Astrocyte of the spinal cord (primary cell): ENCODE measurements at regions not wholly inside any gene's neighbourhood (a gene's known extent, or its start where the extent isn't known, plus 50 kb on each side); places are given as distances from the start of the nearest gene placed in this dataset.

Experiments
- DNase-seq: peaks from one replicate; pipeline ENCODE4 v3.0.0; 2011; ENCODE audit warnings: low read depth, low spot score
- H3K4me3 ChIP-seq: 2 replicates; pipeline ENCODE4 v1.5.1; 2011; ENCODE audit warnings: low read depth, mild to moderate bottlenecking, low read length, moderate library complexity
- CTCF ChIP-seq: IDR thresholded peaks from 2 replicates; pipeline ENCODE4 v1.5.1; 2012; ENCODE audit warnings: low read depth, mild to moderate bottlenecking, low read length, inconsistent platforms
- in situ Hi-C: cut with HindIII; loops from 2 replicates; pipeline ENCODE4 v1.10.0; 2017; ENCODE audit warnings: low sequenced_read_pairs

GRCh38 chr18:30886998-30887397 lies 155.5 kb downstream of the DSC3 start:
- no peak for DNase-seq
- in situ Hi-C loops: no loop called here
- TF ChIP-seq CTCF: no peak
- H3K4me3 ChIP-seq: no peak overlapping the region

- in situ Hi-C loops: no loop called here
- no peak overlapping the region for H3K4me3 ChIP-seq
- TF ChIP-seq CTCF: no peak
- no peak for DNase-seq
Observed at GRCh38 chr18:30870466-30870865, 172.1 kb downstream of the DSC3 start.

- DNase-seq: no peak
- no peak for TF ChIP-seq CTCF
- H3K4me3 ChIP-seq: no peak overlapping the region
- in situ Hi-C loops: no loop called here
Observed at GRCh38 chr18:30862900-30863299, 179.6 kb downstream of the DSC3 start.

GRCh38 chr18:30860741-30861140 lies 181.8 kb downstream of the DSC3 start:
- no peak for TF ChIP-seq CTCF
- DNase-seq: no peak
- H3K4me3 ChIP-seq: no peak overlapping the region
- in situ Hi-C loops: no loop called here

GRCh38 chr18:30859036-30859435 lies 183.5 kb downstream of the DSC3 start:
- no peak overlapping the region for H3K4me3 ChIP-seq
- in situ Hi-C loops: no loop called here
- no peak for DNase-seq
- no peak for TF ChIP-seq CTCF

GRCh38 chr18:30858560-30858959 lies 184.0 kb downstream of the DSC3 start:
- TF ChIP-seq CTCF: no peak
- no peak overlapping the region for H3K4me3 ChIP-seq
- DNase-seq: no peak
- in situ Hi-C loops: no loop called here

GRCh38 chr18:30855762-30856161 lies 186.8 kb downstream of the DSC3 start:
- TF ChIP-seq CTCF: no peak
- in situ Hi-C loops: no loop called here
- H3K4me3 ChIP-seq: no peak overlapping the region
- DNase-seq: no peak
